ENCODE measurements at regions not wholly inside any gene's neighbourhood (a gene's known extent, or its start where the extent isn't known, plus 50 kb on each side); places are given as distances from the start of the nearest gene placed in this dataset.
A peak's percentile ranks its signal among the peaks of the same experiment; 100 is the strongest.

- DNase-seq (ENCODE audit: low read depth), result no peak
Observed at GRCh38 chr2:88283886-88284592, 113.9 kb downstream of the THNSL2 start.

DNA sequence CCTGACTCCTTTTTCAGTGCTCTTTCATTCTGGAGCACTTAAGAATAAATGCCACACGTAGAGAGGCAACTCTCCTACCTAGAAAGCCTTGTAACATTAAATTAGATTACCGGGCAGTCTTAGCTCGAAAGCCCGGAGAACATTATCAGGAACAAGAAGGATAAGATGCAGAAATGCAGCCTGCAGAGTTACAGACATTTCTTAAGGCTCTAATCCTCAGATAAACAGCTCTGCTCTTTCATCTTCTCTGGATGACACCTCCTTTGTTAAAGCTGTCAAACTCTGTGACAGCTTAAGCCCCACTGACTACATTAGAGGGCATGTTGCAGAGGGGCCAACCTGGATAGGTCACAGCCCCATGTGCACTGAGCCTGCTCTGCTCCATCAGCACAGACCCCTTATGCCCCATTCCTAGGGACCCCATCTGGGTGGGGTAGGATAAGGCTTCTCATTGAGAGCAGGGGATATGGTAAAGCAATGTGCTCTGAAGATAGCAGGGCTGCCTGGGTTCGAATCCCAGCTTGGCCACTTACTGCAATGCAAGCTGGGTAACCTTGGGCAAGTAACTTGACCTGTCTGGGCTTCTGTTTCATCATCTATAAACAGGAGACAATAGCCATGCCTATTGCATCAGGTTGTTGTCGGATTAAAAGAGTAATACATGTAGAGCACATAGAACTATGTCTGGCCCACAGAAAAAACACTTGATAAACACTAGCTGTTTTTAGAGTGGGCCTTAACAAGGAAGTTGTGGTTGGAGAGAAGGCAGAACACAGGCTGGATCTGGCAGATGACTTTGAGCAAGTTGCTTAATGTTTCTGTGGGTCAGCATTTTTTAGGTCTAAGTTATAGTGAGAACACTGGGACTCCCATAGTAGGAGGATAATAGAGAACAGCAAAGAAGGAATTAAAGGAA lies 111.4 kb downstream of the THNSL2 start:
- DNase-seq (ENCODE audit: low read depth), result no peak

DNA sequence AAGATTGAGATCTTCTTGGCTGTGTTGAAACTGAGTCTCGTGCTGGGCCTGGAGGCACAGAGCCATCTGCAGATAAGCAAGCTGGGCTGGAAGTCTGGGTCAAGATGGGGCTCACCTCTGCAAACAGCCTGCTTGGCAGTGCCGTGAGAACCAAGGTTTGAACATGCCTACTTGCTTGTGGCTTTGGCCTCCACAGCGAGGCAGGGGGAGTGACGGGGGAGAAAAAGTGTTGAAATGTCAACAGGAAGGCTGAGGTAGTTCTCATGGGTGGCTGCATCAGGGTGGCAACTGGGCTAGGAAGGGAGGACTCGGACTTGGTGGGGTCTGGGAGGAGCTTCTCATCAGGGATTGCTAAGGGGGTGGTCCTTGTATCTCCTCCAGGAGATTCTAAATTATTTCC lies 99.7 kb downstream of the THNSL2 start:
- DNase-seq (ENCODE audit: low read depth), result no peak

DNA sequence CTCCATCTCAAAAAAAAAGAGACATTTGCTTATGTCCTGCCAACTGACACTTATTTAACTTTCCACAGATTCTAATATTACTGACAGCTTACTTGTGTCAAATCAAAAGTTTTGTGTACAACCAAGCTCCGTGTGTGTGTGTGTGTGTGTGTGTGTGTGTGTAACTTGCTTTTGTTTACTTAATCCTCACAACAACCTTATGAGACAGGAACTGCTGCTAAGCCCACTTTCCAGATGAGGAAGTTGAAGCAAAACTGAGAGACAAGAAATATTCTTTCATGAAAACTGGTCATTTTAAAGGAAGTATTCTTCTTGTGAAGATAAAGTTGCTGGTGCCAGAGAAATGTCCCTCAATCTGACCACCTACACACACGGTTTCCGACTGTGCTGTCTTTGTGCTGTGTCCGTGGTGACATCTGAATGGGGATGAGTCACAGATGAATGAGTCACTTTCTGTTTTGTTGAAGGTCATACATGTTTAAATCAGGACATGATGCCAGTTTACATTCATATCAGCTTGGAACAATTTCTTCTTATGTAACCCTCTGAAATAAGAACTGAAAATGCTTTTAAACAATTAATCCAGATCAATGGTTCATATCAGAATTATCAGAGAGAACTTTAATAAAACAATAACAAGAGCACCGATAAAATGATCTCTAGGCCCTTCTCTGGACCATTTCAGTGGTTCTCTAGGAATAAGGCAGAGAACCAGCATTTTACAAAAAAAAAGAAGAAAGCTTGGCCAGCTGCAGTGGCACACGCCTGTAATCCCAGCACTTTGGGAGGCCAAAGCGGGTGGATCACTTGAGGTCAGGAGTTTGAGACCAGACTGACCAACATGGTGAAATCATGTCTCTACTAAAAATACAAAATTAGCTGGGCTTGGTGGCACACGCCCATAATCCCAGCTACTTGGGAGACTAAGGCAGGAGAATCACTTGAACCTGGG lies 95.5 kb downstream of the THNSL2 start:
- no peak for DNase-seq (ENCODE audit: low read depth)

GRCh38 chr2:88263861-88264260 lies 93.7 kb downstream of the THNSL2 start:
- no peak for DNase-seq (ENCODE audit: low read depth)

DNA sequence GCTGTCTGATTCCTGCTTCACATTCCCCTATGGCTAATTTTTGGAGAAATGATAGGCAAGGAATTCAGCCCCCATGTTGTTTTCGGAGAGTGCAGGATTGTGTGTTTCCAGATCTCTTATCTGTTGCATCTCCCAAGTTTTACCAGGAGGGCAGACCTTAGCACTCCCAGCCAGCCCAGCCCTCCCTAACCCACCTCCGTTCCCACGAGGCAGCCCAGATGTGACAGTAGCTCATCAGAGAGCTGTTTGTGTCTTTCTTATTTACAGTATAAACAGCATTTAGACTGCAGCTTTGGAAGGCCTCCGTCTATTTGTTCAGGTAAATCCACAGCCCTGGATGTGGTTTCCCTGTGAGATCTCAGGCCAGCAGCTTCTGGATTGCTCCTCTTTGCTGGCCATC lies 91.6 kb downstream of the THNSL2 start:
- DNase-seq (ENCODE audit: low read depth), result no peak

GRCh38 chr2:88258208-88258607 lies 88.1 kb downstream of the THNSL2 start:
- no peak for DNase-seq (ENCODE audit: low read depth)

DNA sequence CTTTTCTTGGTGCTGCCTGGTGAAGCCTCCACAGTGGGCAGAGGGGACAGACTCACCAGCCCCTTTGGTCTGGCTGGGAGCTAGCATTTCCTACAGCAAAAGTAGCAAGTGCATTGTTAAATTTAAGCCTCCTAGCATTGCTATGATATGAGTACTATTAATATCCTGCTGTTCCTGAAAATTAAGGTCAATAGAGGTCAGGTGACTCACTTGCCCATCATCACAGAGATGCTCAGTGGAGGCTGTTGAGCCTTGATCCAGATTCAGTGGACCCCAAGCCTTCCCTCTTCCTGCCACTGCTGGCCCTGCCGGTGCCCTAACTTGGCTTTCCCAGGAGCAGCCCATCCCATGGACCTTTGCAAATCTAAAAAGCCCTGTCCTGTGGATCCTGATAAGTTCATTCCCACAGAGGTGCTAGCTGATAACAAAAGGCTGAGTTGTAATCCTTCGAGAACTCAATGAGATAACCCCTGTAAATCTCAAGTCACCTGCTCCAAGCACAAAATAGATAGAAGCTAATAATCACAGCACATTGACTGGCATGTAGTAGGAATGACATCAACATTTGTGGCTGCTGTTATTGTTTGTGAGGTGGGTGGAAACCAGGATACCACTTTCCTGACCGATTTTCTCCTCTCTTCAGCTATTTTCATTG lies 84.4 kb downstream of the THNSL2 start:
- DNase-seq (ENCODE audit: low read depth), result no peak

- no peak for DNase-seq (ENCODE audit: low read depth)
Observed at GRCh38 chr2:88253997-88254396, 83.9 kb downstream of the THNSL2 start.

- no peak for DNase-seq (ENCODE audit: low read depth)
Observed at GRCh38 chr2:88253375-88253774, 83.2 kb downstream of the THNSL2 start.

- no peak for DNase-seq (ENCODE audit: low read depth)
Observed at GRCh38 chr2:88252646-88253045, 82.5 kb downstream of the THNSL2 start.

GRCh38 chr2:88252111-88252510 lies 82.0 kb downstream of the THNSL2 start:
- no peak for DNase-seq (ENCODE audit: low read depth)

DNA sequence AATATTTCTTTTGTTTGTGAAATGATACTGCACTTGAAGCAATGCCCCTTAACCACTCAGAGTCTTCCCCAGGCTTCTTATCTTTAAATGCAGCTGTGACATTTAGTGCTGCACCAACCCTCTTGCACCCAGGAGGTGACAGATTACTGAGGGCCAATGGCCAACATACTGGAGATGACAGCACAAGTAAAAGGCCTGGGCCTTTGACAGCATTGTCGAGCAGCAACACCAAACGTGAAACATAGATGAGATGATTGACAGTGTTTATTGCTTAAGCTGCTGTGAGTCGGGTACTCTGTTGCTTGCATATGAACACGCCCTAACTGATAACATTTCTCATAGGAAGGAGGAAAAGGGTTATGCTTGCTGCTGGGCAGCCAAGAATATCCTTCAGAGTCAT lies 80.3 kb downstream of the THNSL2 start:
- DNase-seq (ENCODE audit: low read depth), result no peak

DNA sequence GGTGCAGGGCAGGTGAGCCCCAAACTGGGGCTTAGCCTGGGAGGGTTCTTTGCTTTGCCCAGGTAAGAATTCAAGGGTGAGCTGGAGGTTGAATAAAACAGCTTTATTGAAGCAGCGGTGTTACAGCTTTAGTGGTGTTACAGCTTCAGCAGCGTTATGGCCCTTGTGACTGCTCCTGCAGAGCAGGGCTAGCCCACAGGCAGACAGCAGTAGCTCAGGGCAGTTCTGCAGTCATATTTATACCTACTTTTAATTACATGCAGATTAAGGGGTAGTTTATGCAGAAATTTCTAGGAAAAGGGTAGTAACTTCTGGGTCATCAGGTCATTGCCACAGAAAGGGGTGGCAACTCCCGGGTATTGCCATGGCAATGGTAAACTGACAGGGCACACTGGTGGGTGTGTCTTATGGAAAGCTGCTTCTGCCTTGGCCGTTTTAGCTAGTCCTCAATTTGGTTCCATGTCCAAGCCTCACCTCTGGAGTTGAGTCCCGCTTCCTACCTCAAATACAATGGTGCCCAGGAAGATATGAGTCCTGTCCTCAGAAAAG lies 78.2 kb downstream of the THNSL2 start:
- no peak for DNase-seq (ENCODE audit: low read depth)

GRCh38 chr2:88247531-88247930 lies 77.4 kb downstream of the THNSL2 start:
- DNase-seq (ENCODE audit: low read depth), result no peak

- no peak for DNase-seq (ENCODE audit: low read depth)
Observed at GRCh38 chr2:88245109-88245508, 75.0 kb downstream of the THNSL2 start.

DNA sequence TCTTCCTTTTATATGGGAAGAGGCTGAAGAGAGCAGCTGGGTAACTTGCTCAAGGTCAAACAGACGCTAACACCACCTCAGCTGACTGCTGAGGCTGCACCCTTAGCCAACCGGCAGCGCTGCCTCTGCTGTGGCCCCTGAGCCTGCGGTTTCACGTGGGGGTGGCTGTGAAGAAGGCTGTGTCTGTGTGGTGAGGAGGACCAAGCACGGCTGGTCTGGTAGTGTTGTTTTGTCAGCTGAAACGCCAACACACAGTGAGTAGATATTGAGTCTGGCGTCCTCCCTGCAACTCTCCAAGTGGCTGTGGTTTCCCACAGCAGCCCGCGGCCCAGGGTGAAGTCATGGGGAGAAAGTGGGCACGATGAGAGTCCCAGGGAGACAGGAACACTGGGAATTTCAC lies 69.6 kb downstream of the THNSL2 start:
- DNase-seq (ENCODE audit: low read depth), result peak; percentile 26

DNA sequence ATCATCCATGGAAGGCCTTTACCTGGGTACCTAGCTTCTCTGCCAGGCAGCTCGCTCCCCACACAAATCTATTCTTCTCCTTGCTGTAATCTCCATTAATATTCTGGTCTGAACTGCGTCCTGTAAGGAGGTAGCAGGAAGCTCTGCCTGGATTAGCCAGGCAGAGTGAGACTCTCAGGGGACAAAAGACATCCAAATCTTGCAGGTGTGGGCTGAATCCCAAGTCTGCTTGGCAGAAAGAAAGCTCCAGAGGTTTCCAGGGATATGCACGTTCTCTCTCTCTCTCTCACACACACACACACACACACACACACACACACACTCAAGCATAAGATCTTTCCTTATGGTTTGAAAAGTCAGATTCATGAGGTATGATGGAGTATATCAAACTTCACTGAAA lies 66.5 kb downstream of the THNSL2 start:
- DNase-seq (ENCODE audit: low read depth), result no peak

Measured in stimulated activated CD8-positive, alpha-beta memory T cell treated with anti-CD3 and anti-CD28 coated beads, Interleukin-12 subunit alpha, Interleukin-12 subunit beta, amount 100 ng/mL, for 4 hours (primary cell).